ACC112 (cell line): ENCODE measurements at regions not wholly inside any gene's neighbourhood (a gene's known extent, or its start where the extent isn't known, plus 50 kb on each side); places are given as distances from the start of the nearest gene placed in this dataset.

ENCODE experiments used
- H2AFZ ChIP-seq: fragments of 200-600 bp; sonication (generic); one replicate; pipeline ENCODE4 v1.6.0; 2017; ENCODE audit warnings: antibody characterized with exemption, low read length; ENCODE audit not compliant: unreplicated experiment
- H3K27ac ChIP-seq: fragments of 200-600 bp; sonication (generic); 2 replicates; pipeline ENCODE4 v1.5.1; 2014; ENCODE audit warnings: low read depth, mild to moderate bottlenecking, antibody characterized with exemption, low read length, moderate library complexity
- H3K27me3 ChIP-seq: fragments of 200-600 bp; sonication (generic); 2 replicates; pipeline ENCODE4 v1.6.1; 2014; ENCODE audit warnings: mild to moderate bottlenecking, antibody characterized with exemption, low read length, moderate library complexity, mixed read lengths; ENCODE audit not compliant: insufficient read depth
- H3K36me3 ChIP-seq: fragments of 200-600 bp; sonication (generic); 2 replicates; pipeline ENCODE4 v1.6.1; 2016; ENCODE audit warnings: mild to moderate bottlenecking, antibody characterized with exemption, low read length, moderate library complexity, mixed read lengths; ENCODE audit not compliant: insufficient read depth
- H3K4me1 ChIP-seq: fragments of 200-600 bp; sonication (generic); one replicate; pipeline ENCODE4 v1.6.1; 2016; ENCODE audit warnings: low read length, mixed read lengths; ENCODE audit not compliant: insufficient read depth, unreplicated experiment, control insufficient read depth
- H3K4me3 ChIP-seq: fragments of 200-600 bp; sonication (generic); 2 replicates; pipeline ENCODE4 v1.5.1; 2014; ENCODE audit warnings: mild to moderate bottlenecking, low read depth, low read length
- H3K79me2 ChIP-seq: fragments of 200-600 bp; sonication (generic); one replicate; pipeline ENCODE4 v1.6.0; 2016; ENCODE audit warnings: low read length; ENCODE audit not compliant: control insufficient read depth, unreplicated experiment, insufficient read depth

GRCh38 chr12:125247477-125247876, 182.2 kb downstream of the AACS start:
- Histone ChIP-seq H3K4me1 (no peaks in the 10 kb centered on the region), H2AFZ (no peak overlapping the region), H3K27ac (no peak overlapping the region), H3K27me3 (peaks cover 21% of the 10 kb centered on the region), H3K36me3 (no peaks in the 10 kb centered on the region), H3K79me2 (no peaks in the 10 kb centered on the region), H3K4me3 (no peak overlapping the region)

- Histone ChIP-seq H3K4me1 (no peaks in the 10 kb centered on the region), H3K27me3 (peaks cover 18% of the 10 kb centered on the region), H3K79me2 (no peaks in the 10 kb centered on the region), H3K27ac (no peak overlapping the region), H3K36me3 (no peaks in the 10 kb centered on the region), H2AFZ (no peak overlapping the region), H3K4me3 (no peak overlapping the region)
Measured at GRCh38 chr12:125249066-125249824, 184.0 kb downstream of the AACS start.

GRCh38 chr12:125249932-125250331, 184.7 kb downstream of the AACS start:
- H3K27me3 ChIP-seq = peaks cover 17% of the 10 kb centered on the region
- H3K36me3 ChIP-seq = no peaks in the 10 kb centered on the region
- H3K4me1 ChIP-seq = no peaks in the 10 kb centered on the region
- H3K27ac ChIP-seq = no peak overlapping the region
- no peak overlapping the region for H3K4me3 ChIP-seq
- H2AFZ ChIP-seq = no peak overlapping the region
- no peaks in the 10 kb centered on the region for H3K79me2 ChIP-seq

GRCh38 chr12:125254236-125254635, 189.0 kb downstream of the AACS start:
- Histone ChIP-seq H3K4me1 (no peaks in the 10 kb centered on the region), H3K4me3 (no peak overlapping the region), H3K27ac (no peak overlapping the region), H2AFZ (no peak overlapping the region), H3K27me3 (peaks cover 4% of the 10 kb centered on the region; the same call in 1 of the 2 replicates), H3K36me3 (no peaks in the 10 kb centered on the region), H3K79me2 (no peaks in the 10 kb centered on the region)

- Histone ChIP-seq H3K4me3 (no peak overlapping the region), H3K27me3 (peaks cover 4% of the 10 kb centered on the region; the same call in 1 of the 2 replicates), H3K4me1 (no peaks in the 10 kb centered on the region), H3K79me2 (no peaks in the 10 kb centered on the region), H3K36me3 (no peaks in the 10 kb centered on the region), H3K27ac (no peak overlapping the region), H2AFZ (no peak overlapping the region)
Measured at GRCh38 chr12:125254856-125255255, 189.6 kb downstream of the AACS start.

- no peaks in the 10 kb centered on the region for H3K79me2 ChIP-seq
- H3K27me3 ChIP-seq = no peaks in the 10 kb centered on the region
- H3K27ac ChIP-seq = no peak overlapping the region
- no peaks in the 10 kb centered on the region for H3K4me1 ChIP-seq
- H2AFZ ChIP-seq = no peak overlapping the region
- no peak overlapping the region for H3K4me3 ChIP-seq
- H3K36me3 ChIP-seq = no peaks in the 10 kb centered on the region
Measured at GRCh38 chr12:125255935-125256633, 190.8 kb downstream of the AACS start.

GRCh38 chr12:125256634-125256936, 191.3 kb downstream of the AACS start:
- no peak overlapping the region for H2AFZ ChIP-seq
- H3K27me3 ChIP-seq = no peaks in the 10 kb centered on the region
- H3K36me3 ChIP-seq = no peaks in the 10 kb centered on the region
- H3K79me2 ChIP-seq = no peaks in the 10 kb centered on the region
- H3K4me3 ChIP-seq = no peak overlapping the region
- H3K27ac ChIP-seq = no peak overlapping the region
- no peaks in the 10 kb centered on the region for H3K4me1 ChIP-seq

GRCh38 chr12:125259178-125259867, 194.1 kb downstream of the AACS start:
- no peaks in the 10 kb centered on the region for H3K36me3 ChIP-seq
- H3K4me1 ChIP-seq = no peaks in the 10 kb centered on the region
- H2AFZ ChIP-seq = no peak overlapping the region
- no peaks in the 10 kb centered on the region for H3K27me3 ChIP-seq
- no peak overlapping the region for H3K4me3 ChIP-seq
- no peak overlapping the region for H3K27ac ChIP-seq
- H3K79me2 ChIP-seq = no peaks in the 10 kb centered on the region

GRCh38 chr12:125262851-125263250, 197.6 kb downstream of the AACS start:
- no peaks in the 10 kb centered on the region for H3K79me2 ChIP-seq

GRCh38 chr12:125263385-125263784, 198.2 kb downstream of the AACS start:
- no peaks in the 10 kb centered on the region for H3K79me2 ChIP-seq
- H2AFZ ChIP-seq = no peak overlapping the region
- no peaks in the 10 kb centered on the region for H3K4me1 ChIP-seq
- H3K27ac ChIP-seq = no peak overlapping the region
- H3K27me3 ChIP-seq = no peaks in the 10 kb centered on the region
- no peaks in the 10 kb centered on the region for H3K36me3 ChIP-seq
- H3K4me3 ChIP-seq = no peak overlapping the region

More at GRCh38 chr12:125262851-125263250, 197.6 kb downstream of the AACS start:
- H3K27ac ChIP-seq = no peak overlapping the region
- H3K36me3 ChIP-seq = no peaks in the 10 kb centered on the region
- no peaks in the 10 kb centered on the region for H3K4me1 ChIP-seq
- no peak overlapping the region for H2AFZ ChIP-seq
- no peaks in the 10 kb centered on the region for H3K27me3 ChIP-seq
- no peak overlapping the region for H3K4me3 ChIP-seq
